Body of pancreas (tissue), 4 donors: ENCODE measurements at regions not wholly inside any gene's neighbourhood (a gene's known extent, or its start where the extent isn't known, plus 50 kb on each side); places are given as distances from the start of the nearest gene placed in this dataset.

Experiments used
- CTCF ChIP-seq, 7 experiments: fragments of 450-650 bp in 4 of 7; fragments of 200-600 bp in 3 of 7; sonication (generic) in 3 of 7; IDR thresholded peaks; one replicate each; pipeline ENCODE4 v1.5.1; 2016 to 2019; ENCODE audit warnings: antibody characterized with exemption in 7 of 7
- POLR2A ChIP-seq, 3 donors: fragments of 450-650 bp; IDR thresholded peaks; one replicate each; pipeline ENCODE4 v1.6.1; 2016; ENCODE audit warnings: antibody characterized with exemption in 3 of 3, mild to moderate bottlenecking in 2 of 3

DNA sequence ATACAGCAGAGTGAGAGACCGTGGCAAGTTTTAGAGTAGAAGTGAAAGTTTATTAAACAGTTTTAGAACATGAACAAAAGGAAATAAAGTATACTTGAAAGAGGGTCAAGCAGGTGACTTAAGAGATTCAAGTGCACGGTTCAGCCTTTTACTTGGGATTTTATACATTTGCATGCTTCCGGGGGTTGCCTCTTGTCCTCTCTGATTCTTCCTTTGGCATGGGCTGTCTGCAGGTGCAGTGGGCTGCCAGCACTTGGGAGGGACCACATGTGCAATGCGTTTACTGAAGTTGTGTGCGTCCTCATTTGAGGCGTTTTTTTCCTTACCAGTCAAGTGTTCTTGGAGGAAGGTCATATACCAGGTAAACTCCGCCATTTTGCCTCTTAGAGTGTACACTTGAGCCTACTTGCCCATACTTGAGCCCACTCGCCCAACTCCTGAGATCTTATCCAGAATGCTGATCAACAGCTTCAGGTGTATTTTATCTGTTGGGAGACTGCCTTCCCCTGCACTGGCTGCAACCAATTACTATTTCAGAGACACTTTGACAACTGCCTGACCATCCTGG, 195.2 kb downstream of the IRX5 start:
- no peak for TF ChIP-seq CTCF (IDR thresholded peaks at IDR 0.05)
- TF ChIP-seq POLR2A (IDR thresholded peaks at IDR 0.05), result no peak
